ENCODE measurements at regions not wholly inside any gene's neighbourhood (a gene's known extent, or its start where the extent isn't known, plus 50 kb on each side); places are given as distances from the start of the nearest gene placed in this dataset.

GRCh38 chr9:129267141-129267540, 89.1 kb upstream of the IER5L start:
- ATAC-seq, result no peak
- no peaks in the 10 kb centered on the region for H3K9me3 ChIP-seq (ENCODE audit: control insufficient read depth, insufficient read depth, low read length)
- TF ChIP-seq CTCF (IDR thresholded peaks at IDR 0.05), result no peak
- Mint-ChIP-seq H3K9me3 (no peaks in the 10 kb centered on the region), H3K4me3 (no peak overlapping the region), H3K4me1 (peaks cover 22% of the 10 kb centered on the region in 2 donors), H3K27ac (no peak overlapping the region), H3K27me3 (ENCODE audit: low read depth in 2 of 2) (peaks cover 9 to 15% of the 10 kb centered on the region in 2 donors), H3K36me3 (no peaks in the 10 kb centered on the region)
- intact Hi-C loops (cut with micrococcal nuclease), result no loop called here
- no peaks in the 10 kb centered on the region for H3K27me3 ChIP-seq (ENCODE audit: control insufficient read depth, insufficient read depth, low read length)
- H3K27ac ChIP-seq (ENCODE audit: low read length), result no peak overlapping the region
- H3K4me1 ChIP-seq (ENCODE audit: control insufficient read depth, insufficient read depth, low read length), result peaks cover 24% of the 10 kb centered on the region
- WGBS (ENCODE audit: insufficient coverage), result 95% methylated on average over 10 of the region's 10 CpGs
- DNase-seq, result no peak
- no peak overlapping the region for H3K4me3 ChIP-seq (ENCODE audit: low read length)
- H3K36me3 ChIP-seq (ENCODE audit: control insufficient read depth, insufficient read depth, low read length), result no peaks in the 10 kb centered on the region

GRCh38 chr9:129266536-129266935, 88.5 kb upstream of the IER5L start:
- Mint-ChIP-seq H3K9me3 (no peaks in the 10 kb centered on the region), H3K4me1 (peaks cover 16 to 17% of the 10 kb centered on the region in 2 donors), H3K27me3 (ENCODE audit: low read depth in 2 of 2) (peaks cover 10 to 15% of the 10 kb centered on the region in 2 donors), H3K27ac (no peak overlapping the region), H3K4me3 (no peak overlapping the region), H3K36me3 (no peaks in the 10 kb centered on the region)
- DNase-seq, result no peak
- no peak for ATAC-seq
- H3K36me3 ChIP-seq (ENCODE audit: control insufficient read depth, insufficient read depth, low read length), result no peaks in the 10 kb centered on the region
- no peaks in the 10 kb centered on the region for H3K27me3 ChIP-seq (ENCODE audit: control insufficient read depth, insufficient read depth, low read length)
- no peak overlapping the region for H3K27ac ChIP-seq (ENCODE audit: low read length)
- no peaks in the 10 kb centered on the region for H3K9me3 ChIP-seq (ENCODE audit: control insufficient read depth, insufficient read depth, low read length)
- no peak overlapping the region for H3K4me3 ChIP-seq (ENCODE audit: low read length)
- intact Hi-C loops (cut with micrococcal nuclease), result no loop called here
- H3K4me1 ChIP-seq (ENCODE audit: control insufficient read depth, insufficient read depth, low read length), result peaks cover 19% of the 10 kb centered on the region
- 90% methylated on average over 5 of the region's 5 CpGs for WGBS (ENCODE audit: insufficient coverage)
- TF ChIP-seq CTCF (IDR thresholded peaks at IDR 0.05), result no peak

GRCh38 chr9:129264388-129264787, 86.3 kb upstream of the IER5L start:
- no peak overlapping the region for H3K27ac ChIP-seq (ENCODE audit: low read length)

More at GRCh38 chr9:129264388-129264787, 86.3 kb upstream of the IER5L start:
- WGBS (ENCODE audit: insufficient coverage), result 85% methylated on average over 4 of the region's 5 CpGs
- Histone ChIP-seq H3K4me3 (ENCODE audit: low read length) (no peak overlapping the region), H3K9me3 (ENCODE audit: control insufficient read depth, insufficient read depth, low read length) (no peaks in the 10 kb centered on the region), H3K27me3 (ENCODE audit: control insufficient read depth, insufficient read depth, low read length) (peaks cover 3% of the 10 kb centered on the region), H3K36me3 (ENCODE audit: control insufficient read depth, insufficient read depth, low read length) (no peaks in the 10 kb centered on the region), H3K4me1 (ENCODE audit: control insufficient read depth, insufficient read depth, low read length) (peaks cover 1% of the 10 kb centered on the region)
- H3K27ac Mint-ChIP-seq, result no peak overlapping the region
- H3K9me3 Mint-ChIP-seq, result no peaks in the 10 kb centered on the region
- DNase-seq (no peak), ATAC-seq (no peak)
- intact Hi-C loops (cut with micrococcal nuclease), result no loop called here
- TF ChIP-seq CTCF (IDR thresholded peaks at IDR 0.05), result no peak
- peaks cover 4% of the 10 kb centered on the region in 2 donors for H3K4me1 Mint-ChIP-seq
- no peak overlapping the region for H3K4me3 Mint-ChIP-seq
- no peaks in the 10 kb centered on the region for H3K36me3 Mint-ChIP-seq
- peaks cover 26 to 27% of the 10 kb centered on the region in 2 donors for H3K27me3 Mint-ChIP-seq (ENCODE audit: low read depth in 2 of 2)

Measured in natural killer cell (primary cell).